ENCODE measurements at regions not wholly inside any gene's neighbourhood (a gene's known extent, or its start where the extent isn't known, plus 50 kb on each side); places are given as distances from the start of the nearest gene placed in this dataset.

- no peak for FAIRE-seq
- no peak for TF ChIP-seq TAF1 (IDR thresholded peaks at IDR 0.05; ENCODE audit: low read depth, low read length)
- no peak for TF ChIP-seq POLR2AphosphoS5 (IDR thresholded peaks at IDR 0.05; ENCODE audit: low read depth, low read length)
- no peak for TF ChIP-seq PAX5 (IDR thresholded peaks at IDR 0.05; ENCODE audit: insufficient read depth, low read length, severe bottlenecking)
- no peak for TF ChIP-seq POU2F2 (IDR thresholded peaks at IDR 0.05; ENCODE audit: low read depth, low read length)
- TF ChIP-seq SPI1 (IDR thresholded peaks at IDR 0.05; ENCODE audit: low read depth, low read length): no peak
- no peak for TF ChIP-seq POLR2A (IDR thresholded peaks at IDR 0.05; ENCODE audit: low read depth, low read length)
- DNase-seq (ENCODE audit: insufficient read length, low spot score): no peak
Measured at GRCh38 chr12:77496714-77497113, 334.0 kb upstream of the NAV3 start.

- no peak for FAIRE-seq
Measured at GRCh38 chr12:77494296-77494695, 336.4 kb upstream of the NAV3 start.

DNA sequence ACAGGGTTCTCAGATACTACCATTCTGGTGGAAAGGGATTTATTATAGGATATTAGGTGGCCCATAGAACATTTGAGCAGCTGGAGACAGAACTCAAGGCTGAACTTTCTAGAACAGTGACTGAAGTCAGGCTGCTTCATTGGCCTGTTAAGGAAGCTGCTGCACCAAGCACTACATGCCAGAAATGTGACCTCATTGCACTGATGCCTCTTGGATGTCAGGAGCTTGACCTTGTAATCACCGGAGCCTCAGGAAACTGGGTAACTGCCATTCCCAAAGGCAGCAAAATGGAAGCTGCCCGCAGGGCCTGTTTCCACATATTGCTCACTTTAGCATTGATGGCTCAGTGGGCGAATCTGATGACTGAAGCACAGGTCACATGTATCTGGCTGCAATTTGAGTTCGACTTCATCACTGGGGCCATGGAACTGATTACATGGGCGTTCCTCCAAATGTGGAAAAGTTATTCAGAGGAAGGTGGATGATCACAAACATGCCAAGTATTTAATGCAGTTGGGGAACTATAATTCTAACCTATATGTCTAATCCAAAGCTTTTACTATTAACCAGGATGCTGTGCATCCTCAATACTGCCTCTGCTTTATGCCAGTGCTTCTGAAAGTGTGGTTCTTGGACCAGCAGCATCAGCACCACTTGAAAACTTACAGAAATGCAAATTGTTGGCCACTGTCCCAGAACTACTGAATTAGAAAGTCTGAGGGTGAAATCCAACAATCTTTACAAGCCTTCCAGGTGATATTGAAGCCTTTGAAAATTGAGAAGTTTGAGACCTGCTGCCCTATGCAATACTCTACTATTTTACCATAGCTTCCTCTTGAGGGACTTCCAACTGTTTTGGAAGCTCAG, 337.2 kb upstream of the NAV3 start:
- FAIRE-seq (no peak), DNase-seq (ENCODE audit: insufficient read length, low spot score) (no peak)
- TF ChIP-seq POU2F2 (IDR thresholded peaks at IDR 0.05; ENCODE audit: low read depth, low read length): no peak
- TF ChIP-seq POLR2A (IDR thresholded peaks at IDR 0.05; ENCODE audit: low read depth, low read length): no peak
- TF ChIP-seq TAF1 (IDR thresholded peaks at IDR 0.05; ENCODE audit: low read depth, low read length): no peak
- TF ChIP-seq SPI1 (IDR thresholded peaks at IDR 0.05; ENCODE audit: low read depth, low read length): no peak
- TF ChIP-seq POLR2AphosphoS5 (IDR thresholded peaks at IDR 0.05; ENCODE audit: low read depth, low read length): no peak
- TF ChIP-seq PAX5 (IDR thresholded peaks at IDR 0.05; ENCODE audit: insufficient read depth, low read length, severe bottlenecking): no peak

More at GRCh38 chr12:77494296-77494695, 336.4 kb upstream of the NAV3 start:
- TF ChIP-seq SPI1 (IDR thresholded peaks at IDR 0.05; ENCODE audit: low read depth, low read length) (no peak), POLR2AphosphoS5 (IDR thresholded peaks at IDR 0.05; ENCODE audit: low read depth, low read length) (no peak), POLR2A (IDR thresholded peaks at IDR 0.05; ENCODE audit: low read depth, low read length) (no peak), TAF1 (IDR thresholded peaks at IDR 0.05; ENCODE audit: low read depth, low read length) (no peak), PAX5 (IDR thresholded peaks at IDR 0.05; ENCODE audit: insufficient read depth, low read length, severe bottlenecking) (no peak), POU2F2 (IDR thresholded peaks at IDR 0.05; ENCODE audit: low read depth, low read length) (no peak)
- DNase-seq (ENCODE audit: insufficient read length, low spot score): no peak

- no peak for TF ChIP-seq TAF1 (IDR thresholded peaks at IDR 0.05; ENCODE audit: low read depth, low read length)
- no peak for TF ChIP-seq PAX5 (IDR thresholded peaks at IDR 0.05; ENCODE audit: insufficient read depth, low read length, severe bottlenecking)
- no peak for TF ChIP-seq POU2F2 (IDR thresholded peaks at IDR 0.05; ENCODE audit: low read depth, low read length)
- TF ChIP-seq POLR2AphosphoS5 (IDR thresholded peaks at IDR 0.05; ENCODE audit: low read depth, low read length): no peak
- TF ChIP-seq POLR2A (IDR thresholded peaks at IDR 0.05; ENCODE audit: low read depth, low read length): no peak
- TF ChIP-seq SPI1 (IDR thresholded peaks at IDR 0.05; ENCODE audit: low read depth, low read length): no peak
- no peak for DNase-seq (ENCODE audit: insufficient read length, low spot score)
- no peak for FAIRE-seq
Measured at GRCh38 chr12:77492536-77492935, 338.2 kb upstream of the NAV3 start.

DNA sequence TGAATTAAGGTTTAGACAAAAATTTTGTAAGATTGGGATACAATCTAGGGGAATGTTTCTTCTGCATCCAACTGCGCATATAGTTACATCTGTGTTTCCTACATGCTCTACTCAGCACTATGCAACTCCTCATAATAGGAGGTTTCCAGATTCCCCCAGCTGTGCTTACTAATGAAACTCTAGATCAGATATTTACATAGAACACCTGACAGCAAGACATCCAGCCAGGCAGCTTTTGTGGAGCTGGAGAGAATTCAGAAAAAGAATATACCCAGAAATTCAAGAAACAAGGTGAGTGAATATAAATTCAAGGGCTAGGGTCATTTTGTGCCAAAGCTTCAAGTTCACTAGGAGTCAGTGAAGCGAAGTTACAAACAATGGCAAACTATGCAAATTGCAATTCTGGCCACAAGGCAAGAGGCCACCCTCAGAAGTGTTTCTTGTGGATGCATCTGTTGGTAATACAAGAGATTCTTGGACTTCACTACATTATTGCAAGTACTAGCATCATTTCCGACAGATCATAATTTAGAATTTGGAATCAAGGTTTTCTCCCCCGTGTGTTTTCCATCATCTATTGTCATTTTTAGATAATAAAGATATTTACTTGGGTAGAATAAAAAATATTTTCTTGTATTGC, 341.2 kb upstream of the NAV3 start:
- DNase-seq (ENCODE audit: insufficient read length, low spot score): no peak
- FAIRE-seq: no peak
- TF ChIP-seq PAX5 (IDR thresholded peaks at IDR 0.05; ENCODE audit: insufficient read depth, low read length, severe bottlenecking) (no peak), POLR2AphosphoS5 (IDR thresholded peaks at IDR 0.05; ENCODE audit: low read depth, low read length) (no peak), POU2F2 (IDR thresholded peaks at IDR 0.05; ENCODE audit: low read depth, low read length) (no peak), SPI1 (IDR thresholded peaks at IDR 0.05; ENCODE audit: low read depth, low read length) (no peak), POLR2A (IDR thresholded peaks at IDR 0.05; ENCODE audit: low read depth, low read length) (no peak), TAF1 (IDR thresholded peaks at IDR 0.05; ENCODE audit: low read depth, low read length) (no peak)

DNA sequence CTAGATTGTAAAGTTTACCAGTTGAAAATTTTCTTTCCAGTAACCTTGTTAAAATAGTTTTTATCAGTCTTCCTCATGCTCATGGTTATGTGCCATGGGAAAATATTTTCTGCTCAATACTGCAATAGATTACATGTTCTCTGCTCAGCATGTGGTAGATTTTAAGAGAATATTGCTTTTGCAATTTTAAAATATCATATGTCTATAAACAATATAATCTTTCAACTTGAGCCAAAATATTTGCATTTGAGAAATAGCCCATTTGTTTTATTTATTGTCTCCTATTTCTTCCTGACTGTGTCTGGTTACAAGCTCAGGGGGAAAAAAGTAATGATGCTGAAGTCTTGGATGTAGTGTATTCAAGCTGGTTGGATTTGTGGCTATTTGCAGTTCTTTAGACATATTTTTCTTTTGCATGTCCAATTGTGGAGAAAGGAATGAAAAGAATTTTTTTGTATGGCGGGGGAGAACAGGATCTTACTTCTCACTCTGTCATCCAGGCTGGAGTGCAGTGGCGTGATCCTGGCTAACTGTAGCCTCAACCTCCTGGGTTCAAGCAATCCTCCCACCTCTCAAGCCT, 342.6 kb upstream of the NAV3 start:
- FAIRE-seq: no peak
- no peak for DNase-seq (ENCODE audit: insufficient read length, low spot score)
- no peak for TF ChIP-seq POLR2AphosphoS5 (IDR thresholded peaks at IDR 0.05; ENCODE audit: low read depth, low read length)
- no peak for TF ChIP-seq SPI1 (IDR thresholded peaks at IDR 0.05; ENCODE audit: low read depth, low read length)
- no peak for TF ChIP-seq POLR2A (IDR thresholded peaks at IDR 0.05; ENCODE audit: low read depth, low read length)
- TF ChIP-seq PAX5 (IDR thresholded peaks at IDR 0.05; ENCODE audit: insufficient read depth, low read length, severe bottlenecking): no peak
- no peak for TF ChIP-seq TAF1 (IDR thresholded peaks at IDR 0.05; ENCODE audit: low read depth, low read length)
- no peak for TF ChIP-seq POU2F2 (IDR thresholded peaks at IDR 0.05; ENCODE audit: low read depth, low read length)

DNA sequence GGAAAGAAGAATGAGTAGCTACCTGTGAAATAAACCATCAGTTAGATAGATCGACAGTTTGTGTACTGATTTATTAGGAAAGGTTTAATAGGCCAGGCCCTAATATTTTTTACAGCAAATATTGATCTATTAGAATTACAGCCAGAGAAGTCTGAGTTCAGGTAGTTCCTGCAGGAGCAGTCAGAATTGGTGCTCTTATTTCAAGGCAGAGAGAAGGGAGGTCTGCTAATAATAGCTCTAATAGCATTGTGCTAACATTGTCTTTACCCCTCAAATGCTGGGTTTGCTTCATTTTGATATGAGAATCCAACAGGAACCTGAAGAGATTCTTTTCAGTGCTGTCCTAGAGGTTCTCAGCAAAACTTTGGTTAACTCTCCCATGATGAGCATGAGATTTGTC, 343.8 kb upstream of the NAV3 start:
- DNase-seq (ENCODE audit: insufficient read length, low spot score) (no peak), FAIRE-seq (no peak)
- TF ChIP-seq PAX5 (IDR thresholded peaks at IDR 0.05; ENCODE audit: insufficient read depth, low read length, severe bottlenecking) (no peak), SPI1 (IDR thresholded peaks at IDR 0.05; ENCODE audit: low read depth, low read length) (no peak), POU2F2 (IDR thresholded peaks at IDR 0.05; ENCODE audit: low read depth, low read length) (no peak), POLR2AphosphoS5 (IDR thresholded peaks at IDR 0.05; ENCODE audit: low read depth, low read length) (no peak), TAF1 (IDR thresholded peaks at IDR 0.05; ENCODE audit: low read depth, low read length) (no peak), POLR2A (IDR thresholded peaks at IDR 0.05; ENCODE audit: low read depth, low read length) (no peak)

DNA sequence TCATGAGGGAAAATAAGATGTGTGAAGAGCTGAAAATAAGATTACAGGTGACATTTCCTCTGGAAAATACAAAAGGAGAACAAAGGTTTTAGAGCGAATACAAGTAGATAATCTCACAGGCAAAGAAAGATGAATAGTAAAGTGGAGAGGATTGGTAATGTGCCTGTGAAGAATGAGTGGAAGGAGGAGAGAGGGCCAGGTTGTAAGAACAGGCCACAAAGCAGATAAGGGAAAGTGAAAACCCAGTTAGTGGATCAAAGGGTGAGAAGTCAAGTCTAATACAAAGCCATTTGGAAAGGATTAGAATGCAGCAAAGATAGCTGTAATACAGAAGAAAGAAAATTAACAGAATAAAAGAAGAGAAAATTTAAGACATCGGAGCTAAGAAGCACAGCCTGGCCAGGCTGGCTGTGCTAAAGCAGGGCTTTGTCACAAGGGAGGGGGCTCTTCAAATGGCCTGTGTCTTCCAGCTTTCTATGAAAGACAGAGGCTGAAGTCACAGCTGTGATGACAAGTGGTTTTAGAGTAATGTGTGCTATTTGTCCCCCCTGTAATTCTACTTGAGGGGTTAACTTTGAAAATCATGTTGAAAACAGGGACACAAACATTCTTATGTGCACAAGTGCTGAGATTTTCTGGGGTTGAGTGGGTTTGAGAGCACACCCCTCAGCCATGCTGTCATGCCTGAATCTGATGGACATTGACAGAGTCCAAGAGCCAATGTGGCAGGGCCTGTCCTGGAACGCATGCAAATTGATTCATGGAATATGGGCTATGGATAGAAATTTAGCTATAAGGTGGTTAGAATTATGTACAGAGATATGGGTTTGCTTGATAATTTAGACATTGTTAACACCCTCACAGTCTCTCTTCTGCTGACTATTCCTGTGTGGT, 344.5 kb upstream of the NAV3 start:
- FAIRE-seq: no peak
- no peak for DNase-seq (ENCODE audit: insufficient read length, low spot score)
- TF ChIP-seq SPI1 (IDR thresholded peaks at IDR 0.05; ENCODE audit: low read depth, low read length) (no peak), PAX5 (IDR thresholded peaks at IDR 0.05; ENCODE audit: insufficient read depth, low read length, severe bottlenecking) (no peak), POLR2AphosphoS5 (IDR thresholded peaks at IDR 0.05; ENCODE audit: low read depth, low read length) (no peak), POU2F2 (IDR thresholded peaks at IDR 0.05; ENCODE audit: low read depth, low read length) (no peak), TAF1 (IDR thresholded peaks at IDR 0.05; ENCODE audit: low read depth, low read length) (no peak), POLR2A (IDR thresholded peaks at IDR 0.05; ENCODE audit: low read depth, low read length) (no peak)
